ENCODE measurements at regions not wholly inside any gene's neighbourhood (a gene's known extent, or its start where the extent isn't known, plus 50 kb on each side); places are given as distances from the start of the nearest gene placed in this dataset.

- Histone ChIP-seq H3K79me1 (ENCODE audit: low read length) (no peaks in the 10 kb centered on the region), H4K91ac (ENCODE audit: low read depth, low read length) (no peak overlapping the region), H2AFZ (ENCODE audit: insufficient read depth, low read length, poor library complexity) (no peak overlapping the region), H3K4ac (ENCODE audit: low read depth, low read length) (no peak overlapping the region), H3K14ac (ENCODE audit: low read length) (no peak overlapping the region), H3K4me1 (ENCODE audit: control insufficient read depth in 1 of 2, insufficient read depth in 2 of 2, low read length in 2 of 2) (peaks cover 0 to 2% of the 10 kb centered on the region in 2 experiments), H3K4me2 (ENCODE audit: low read length) (no peak overlapping the region), H4K12ac (ENCODE audit: low read depth, low read length) (no peak overlapping the region), H3K9ac (ENCODE audit: low read length) (no peak overlapping the region), H2BK120ac (ENCODE audit: insufficient read depth, low read length, poor library complexity) (no peak overlapping the region), H3K4me3 (ENCODE audit: low read depth, low read length) (no peak overlapping the region), H3K27me3 (ENCODE audit: insufficient read depth, low read length) (no peaks in the 10 kb centered on the region), H4K8ac (ENCODE audit: low read depth, low read length) (no peak overlapping the region), H2BK12ac (ENCODE audit: low read length) (no peak overlapping the region), H2AK5ac (ENCODE audit: low read length) (no peak overlapping the region), H3K27ac (ENCODE audit: low read depth, low read length) (no peak overlapping the region), H3K18ac (ENCODE audit: low read length) (no peak overlapping the region), H3K23ac (ENCODE audit: low read length) (no peak overlapping the region), H3K9me3 (ENCODE audit: insufficient read depth, low read depth, low read length) (no peaks in the 10 kb centered on the region), H3K36me3 (ENCODE audit: control insufficient read depth in 1 of 2, insufficient read depth in 2 of 2, low read length in 2 of 2) (no peaks in the 10 kb centered on the region), H3K79me2 (ENCODE audit: control insufficient read depth, insufficient read depth, low read length, poor library complexity) (no peaks in the 10 kb centered on the region), H2BK5ac (ENCODE audit: low read depth, low read length, poor library complexity) (no peak overlapping the region)
- DNase-seq = peak in 1 of 2 donors; percentile 3
Observed at GRCh38 chr9:23542438-23542837, 283.6 kb downstream of the ELAVL2 start.

- Histone ChIP-seq H3K18ac (ENCODE audit: low read length) (no peak overlapping the region), H3K14ac (ENCODE audit: low read length) (no peak overlapping the region), H3K4ac (ENCODE audit: low read depth, low read length) (no peak overlapping the region), H4K12ac (ENCODE audit: low read depth, low read length) (no peak overlapping the region), H2BK120ac (ENCODE audit: insufficient read depth, low read length, poor library complexity) (no peak overlapping the region), H2BK5ac (ENCODE audit: low read depth, low read length, poor library complexity) (no peak overlapping the region), H4K8ac (ENCODE audit: low read depth, low read length) (no peak overlapping the region), H2AFZ (ENCODE audit: insufficient read depth, low read length, poor library complexity) (no peak overlapping the region), H3K79me2 (ENCODE audit: control insufficient read depth, insufficient read depth, low read length, poor library complexity) (no peaks in the 10 kb centered on the region), H3K4me1 (ENCODE audit: control insufficient read depth in 1 of 2, insufficient read depth in 2 of 2, low read length in 2 of 2) (no peaks in the 10 kb centered on the region), H2BK12ac (ENCODE audit: low read length) (no peak overlapping the region), H3K9ac (ENCODE audit: low read length) (no peak overlapping the region), H3K4me2 (ENCODE audit: low read length) (no peak overlapping the region), H3K79me1 (ENCODE audit: low read length) (no peaks in the 10 kb centered on the region), H3K36me3 (ENCODE audit: control insufficient read depth in 1 of 2, insufficient read depth in 2 of 2, low read length in 2 of 2) (no peaks in the 10 kb centered on the region), H3K23ac (ENCODE audit: low read length) (no peak overlapping the region), H2AK5ac (ENCODE audit: low read length) (no peak overlapping the region), H3K9me3 (ENCODE audit: insufficient read depth, low read depth, low read length) (no peaks in the 10 kb centered on the region), H3K27ac (ENCODE audit: low read depth, low read length) (no peak overlapping the region), H3K27me3 (ENCODE audit: insufficient read depth, low read length) (no peaks in the 10 kb centered on the region), H3K4me3 (ENCODE audit: low read depth, low read length) (no peak overlapping the region), H4K91ac (ENCODE audit: low read depth, low read length) (no peak overlapping the region)
- DNase-seq = no peak
- WGBS (ENCODE audit: extremely low coverage, insufficient coverage, insufficient read length) = no CpG with 5 or more reads among the region's 1 CpG
Observed at GRCh38 chr9:23542927-23543326, 283.1 kb downstream of the ELAVL2 start.

- Histone ChIP-seq H3K18ac (ENCODE audit: low read length) (no peak overlapping the region), H3K79me2 (ENCODE audit: control insufficient read depth, insufficient read depth, low read length, poor library complexity) (no peaks in the 10 kb centered on the region), H3K23ac (ENCODE audit: low read length) (no peak overlapping the region), H2AFZ (ENCODE audit: insufficient read depth, low read length, poor library complexity) (no peak overlapping the region), H2BK5ac (ENCODE audit: low read depth, low read length, poor library complexity) (no peak overlapping the region), H3K9me3 (ENCODE audit: insufficient read depth, low read depth, low read length) (no peaks in the 10 kb centered on the region), H3K4ac (ENCODE audit: low read depth, low read length) (no peak overlapping the region), H3K4me3 (ENCODE audit: low read depth, low read length) (no peak overlapping the region), H3K27me3 (ENCODE audit: insufficient read depth, low read length) (no peaks in the 10 kb centered on the region), H4K91ac (ENCODE audit: low read depth, low read length) (no peak overlapping the region), H3K14ac (ENCODE audit: low read length) (no peak overlapping the region), H3K4me1 (ENCODE audit: control insufficient read depth in 1 of 2, insufficient read depth in 2 of 2, low read length in 2 of 2) (no peaks in the 10 kb centered on the region), H3K9ac (ENCODE audit: low read length) (no peak overlapping the region), H2BK12ac (ENCODE audit: low read length) (no peak overlapping the region), H3K79me1 (ENCODE audit: low read length) (no peaks in the 10 kb centered on the region), H2BK120ac (ENCODE audit: insufficient read depth, low read length, poor library complexity) (no peak overlapping the region), H3K36me3 (ENCODE audit: control insufficient read depth in 1 of 2, insufficient read depth in 2 of 2, low read length in 2 of 2) (no peaks in the 10 kb centered on the region), H4K12ac (ENCODE audit: low read depth, low read length) (no peak overlapping the region), H4K8ac (ENCODE audit: low read depth, low read length) (no peak overlapping the region), H3K27ac (ENCODE audit: low read depth, low read length) (no peak overlapping the region), H2AK5ac (ENCODE audit: low read length) (no peak overlapping the region), H3K4me2 (ENCODE audit: low read length) (no peak overlapping the region)
- WGBS (ENCODE audit: extremely low coverage, insufficient coverage, insufficient read length) = no CpG with 5 or more reads among the region's 3 CpGs
- no peak for DNase-seq
Observed at GRCh38 chr9:23543419-23543818, 282.6 kb downstream of the ELAVL2 start.

GRCh38 chr9:23545728-23546127 lies 280.3 kb downstream of the ELAVL2 start:
- no peak overlapping the region for H3K9ac ChIP-seq (ENCODE audit: low read length)
- WGBS (ENCODE audit: extremely low coverage, insufficient coverage, insufficient read length) = no CpG with 5 or more reads among the region's 3 CpGs

More at GRCh38 chr9:23545728-23546127, 280.3 kb downstream of the ELAVL2 start:
- Histone ChIP-seq H4K91ac (ENCODE audit: low read depth, low read length) (no peak overlapping the region), H2AFZ (ENCODE audit: insufficient read depth, low read length, poor library complexity) (no peak overlapping the region), H4K12ac (ENCODE audit: low read depth, low read length) (no peak overlapping the region), H2BK5ac (ENCODE audit: low read depth, low read length, poor library complexity) (no peak overlapping the region), H3K18ac (ENCODE audit: low read length) (no peak overlapping the region), H2BK12ac (ENCODE audit: low read length) (no peak overlapping the region), H3K27ac (ENCODE audit: low read depth, low read length) (no peak overlapping the region), H3K4me3 (ENCODE audit: low read depth, low read length) (no peak overlapping the region), H3K4ac (ENCODE audit: low read depth, low read length) (no peak overlapping the region), H3K27me3 (ENCODE audit: insufficient read depth, low read length) (no peaks in the 10 kb centered on the region), H4K8ac (ENCODE audit: low read depth, low read length) (no peak overlapping the region), H3K9me3 (ENCODE audit: insufficient read depth, low read depth, low read length) (no peaks in the 10 kb centered on the region), H2BK120ac (ENCODE audit: insufficient read depth, low read length, poor library complexity) (no peak overlapping the region), H3K23ac (ENCODE audit: low read length) (no peak overlapping the region), H3K4me1 (ENCODE audit: control insufficient read depth in 1 of 2, insufficient read depth in 2 of 2, low read length in 2 of 2) (no peaks in the 10 kb centered on the region), H3K4me2 (ENCODE audit: low read length) (no peak overlapping the region), H2AK5ac (ENCODE audit: low read length) (no peak overlapping the region), H3K79me2 (ENCODE audit: control insufficient read depth, insufficient read depth, low read length, poor library complexity) (no peaks in the 10 kb centered on the region), H3K79me1 (ENCODE audit: low read length) (no peaks in the 10 kb centered on the region), H3K14ac (ENCODE audit: low read length) (no peak overlapping the region), H3K36me3 (ENCODE audit: control insufficient read depth in 1 of 2, insufficient read depth in 2 of 2, low read length in 2 of 2) (no peaks in the 10 kb centered on the region)
- no peak for DNase-seq
